RWPE2 (cell line): ENCODE measurements at regions not wholly inside any gene's neighbourhood (a gene's known extent, or its start where the extent isn't known, plus 50 kb on each side); places are given as distances from the start of the nearest gene placed in this dataset.

Source experiments
- ATAC-seq: fragments of 200-7000 bp; cut with Tn5 transposase; 3 replicates; pipeline ENCODE4 v1.9.1; 2021; ENCODE audit warnings: low read depth
- DNase-seq: peaks from one replicate; pipeline ENCODE4 v3.0.0-alpha.2; 2020; ENCODE audit warnings: low spot score
- H3K27ac ChIP-seq: fragments of 450-650 bp; 2 replicates; pipeline ENCODE4 v1.5.1; 2017; ENCODE audit warnings: mild to moderate bottlenecking; ENCODE audit not compliant: poor library complexity, severe bottlenecking
- H3K27me3 ChIP-seq: fragments of 250-450 bp; sonication (Bioruptor Pico); 2 replicates; pipeline ENCODE4 v1.5.1; 2021; ENCODE audit warnings: mild to moderate bottlenecking, moderate library complexity; ENCODE audit not compliant: insufficient read depth, poor library complexity, severe bottlenecking
- H3K36me3 ChIP-seq: fragments of 250-450 bp; sonication (Bioruptor Pico); 2 replicates; pipeline ENCODE4 v1.5.1; 2020; ENCODE audit warnings: low read depth, mild to moderate bottlenecking, moderate library complexity
- H3K4me1 ChIP-seq: fragments of 250-450 bp; sonication (Bioruptor Pico); 2 replicates; pipeline ENCODE4 v1.5.1; 2021; ENCODE audit warnings: mild to moderate bottlenecking, moderate library complexity; ENCODE audit not compliant: insufficient read depth, poor library complexity, severe bottlenecking
- H3K4me3 ChIP-seq: fragments of 250-450 bp; sonication (Bioruptor Pico); 2 replicates; pipeline ENCODE4 v1.5.1; 2021; ENCODE audit warnings: mild to moderate bottlenecking, moderate library complexity; ENCODE audit not compliant: severe bottlenecking
- H3K9me3 ChIP-seq: fragments of 250-450 bp; sonication (Bioruptor Pico); 2 replicates; pipeline ENCODE4 v1.5.1; 2021; ENCODE audit warnings: mild to moderate bottlenecking, moderate library complexity; ENCODE audit not compliant: severe bottlenecking
- TF ChIP-seq, protein P1 (sequence below): fragments of 450-650 bp; IDR thresholded peaks from one replicate; pipeline ENCODE4 v1.5.1; 2017; ENCODE audit warnings: mild to moderate bottlenecking, moderate library complexity; ENCODE audit not compliant: poor library complexity, severe bottlenecking

DNA sequence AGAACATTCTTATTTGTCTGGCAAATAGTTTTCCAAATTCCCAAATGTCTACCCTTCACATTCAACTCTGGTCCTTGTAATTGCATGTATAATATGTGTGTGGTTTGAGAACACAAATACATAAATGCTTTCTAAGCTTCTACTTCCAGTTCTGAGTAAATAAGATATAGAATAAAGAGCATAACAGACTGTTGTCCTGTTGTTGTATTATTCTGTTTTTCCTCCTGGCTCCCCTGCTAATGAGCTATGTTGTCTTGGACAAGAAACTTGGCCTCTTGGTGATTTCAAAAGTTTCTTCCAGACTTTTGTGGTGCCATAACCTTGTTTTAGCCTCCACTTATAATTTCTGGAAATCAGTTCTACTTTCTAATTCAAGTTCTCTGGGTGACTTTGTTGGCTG lies 75.3 kb upstream of the USP38 start:
- DNase-seq (no peak), ATAC-seq (no peak)
- H3K27ac ChIP-seq = no peak overlapping the region
- H3K27me3 ChIP-seq = no peaks in the 10 kb centered on the region
- H3K4me3 ChIP-seq = no peak overlapping the region
- no peaks in the 10 kb centered on the region for H3K9me3 ChIP-seq
- H3K4me1 ChIP-seq = no peaks in the 10 kb centered on the region
- TF ChIP-seq, protein P1, sequence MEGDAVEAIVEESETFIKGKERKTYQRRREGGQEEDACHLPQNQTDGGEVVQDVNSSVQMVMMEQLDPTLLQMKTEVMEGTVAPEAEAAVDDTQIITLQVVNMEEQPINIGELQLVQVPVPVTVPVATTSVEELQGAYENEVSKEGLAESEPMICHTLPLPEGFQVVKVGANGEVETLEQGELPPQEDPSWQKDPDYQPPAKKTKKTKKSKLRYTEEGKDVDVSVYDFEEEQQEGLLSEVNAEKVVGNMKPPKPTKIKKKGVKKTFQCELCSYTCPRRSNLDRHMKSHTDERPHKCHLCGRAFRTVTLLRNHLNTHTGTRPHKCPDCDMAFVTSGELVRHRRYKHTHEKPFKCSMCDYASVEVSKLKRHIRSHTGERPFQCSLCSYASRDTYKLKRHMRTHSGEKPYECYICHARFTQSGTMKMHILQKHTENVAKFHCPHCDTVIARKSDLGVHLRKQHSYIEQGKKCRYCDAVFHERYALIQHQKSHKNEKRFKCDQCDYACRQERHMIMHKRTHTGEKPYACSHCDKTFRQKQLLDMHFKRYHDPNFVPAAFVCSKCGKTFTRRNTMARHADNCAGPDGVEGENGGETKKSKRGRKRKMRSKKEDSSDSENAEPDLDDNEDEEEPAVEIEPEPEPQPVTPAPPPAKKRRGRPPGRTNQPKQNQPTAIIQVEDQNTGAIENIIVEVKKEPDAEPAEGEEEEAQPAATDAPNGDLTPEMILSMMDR = no peak
- no peaks in the 10 kb centered on the region for H3K36me3 ChIP-seq

DNA sequence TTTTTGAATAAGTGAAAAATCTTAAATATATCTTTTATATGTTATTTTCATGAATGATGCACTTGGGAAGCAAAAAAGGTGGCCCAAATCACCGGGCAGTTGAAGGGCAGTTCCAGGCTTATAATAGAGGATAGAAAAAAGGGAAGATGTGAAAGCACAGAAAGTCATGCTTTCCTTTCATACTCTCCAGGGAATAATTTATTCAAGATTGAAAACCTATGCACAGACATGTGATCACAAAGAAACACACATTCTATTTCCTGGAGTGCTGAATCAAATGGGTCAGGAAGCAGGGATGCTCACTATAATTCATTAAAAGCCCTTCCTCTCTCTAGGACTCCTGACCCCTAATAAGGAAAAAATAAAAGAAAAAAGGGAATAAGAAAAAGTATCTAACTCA lies 66.1 kb upstream of the USP38 start:
- Histone ChIP-seq H3K9me3 (no peaks in the 10 kb centered on the region), H3K36me3 (no peaks in the 10 kb centered on the region), H3K4me1 (no peaks in the 10 kb centered on the region), H3K4me3 (no peak overlapping the region), H3K27me3 (no peaks in the 10 kb centered on the region), H3K27ac (no peak overlapping the region)
- TF ChIP-seq, protein P1 = no peak
- ATAC-seq (no peak), DNase-seq (no peak)

DNA sequence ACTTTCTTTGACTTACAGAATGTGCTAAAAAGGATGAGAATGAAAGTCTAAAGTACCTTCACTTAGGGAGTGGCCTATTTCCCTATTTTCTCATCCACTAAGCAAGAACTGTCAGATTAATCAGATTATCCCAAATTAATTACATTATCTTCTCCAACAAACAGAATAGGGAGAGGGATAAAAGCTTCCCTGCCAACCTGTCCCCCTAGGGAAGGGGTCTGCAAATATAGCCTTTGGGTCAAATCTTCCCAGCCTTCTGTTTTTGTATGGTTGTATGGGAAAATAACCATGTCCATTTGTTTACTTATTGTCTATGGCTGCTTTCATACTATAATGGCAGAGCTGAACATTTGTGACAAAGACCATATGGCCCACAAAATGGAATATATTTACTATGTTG lies 57.1 kb upstream of the USP38 start:
- ATAC-seq (no peak), DNase-seq (no peak)
- Histone ChIP-seq H3K27ac (no peak overlapping the region), H3K9me3 (no peaks in the 10 kb centered on the region), H3K27me3 (no peaks in the 10 kb centered on the region), H3K4me1 (no peaks in the 10 kb centered on the region), H3K4me3 (no peak overlapping the region), H3K36me3 (no peaks in the 10 kb centered on the region)
- TF ChIP-seq, protein P1 = no peak

DNA sequence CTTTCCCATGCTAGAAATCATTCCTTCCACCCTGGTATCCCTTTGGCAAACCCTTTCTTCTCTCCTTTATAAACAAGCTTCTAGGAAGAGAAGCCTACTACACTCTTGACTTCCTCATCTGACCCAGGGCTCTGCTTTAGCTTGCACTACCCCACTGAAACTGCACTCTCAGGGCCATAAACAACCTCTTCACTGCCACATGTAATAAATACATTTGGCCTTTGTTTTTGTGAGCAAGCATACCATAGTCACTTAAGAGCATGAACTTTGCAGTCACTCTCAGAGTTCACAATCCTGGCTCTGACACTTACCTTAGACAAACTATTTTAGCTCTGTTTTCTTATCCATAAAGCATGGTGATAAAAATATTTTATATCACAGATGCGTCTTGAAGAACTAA lies 50.7 kb upstream of the USP38 start:
- Histone ChIP-seq H3K9me3 (no peaks in the 10 kb centered on the region), H3K36me3 (no peaks in the 10 kb centered on the region), H3K4me1 (no peaks in the 10 kb centered on the region), H3K27me3 (peaks cover 19% of the 10 kb centered on the region), H3K4me3 (no peak overlapping the region), H3K27ac (no peak overlapping the region)
- DNase-seq (no peak), ATAC-seq (no peak)
- TF ChIP-seq, protein P1 = no peak
